HG02642 (cell line): ENCODE measurements at regions not wholly inside any gene's neighbourhood (a gene's known extent, or its start where the extent isn't known, plus 50 kb on each side); places are given as distances from the start of the nearest gene placed in this dataset.

Experiments
- ATAC-seq: cut with Tn5 transposase; IDR thresholded peaks from one replicate; pipeline ENCODE4 v1.9.1; 2021; ENCODE audit warnings: mild to moderate bottlenecking; ENCODE audit not compliant: unreplicated experiment, poor library complexity

DNA sequence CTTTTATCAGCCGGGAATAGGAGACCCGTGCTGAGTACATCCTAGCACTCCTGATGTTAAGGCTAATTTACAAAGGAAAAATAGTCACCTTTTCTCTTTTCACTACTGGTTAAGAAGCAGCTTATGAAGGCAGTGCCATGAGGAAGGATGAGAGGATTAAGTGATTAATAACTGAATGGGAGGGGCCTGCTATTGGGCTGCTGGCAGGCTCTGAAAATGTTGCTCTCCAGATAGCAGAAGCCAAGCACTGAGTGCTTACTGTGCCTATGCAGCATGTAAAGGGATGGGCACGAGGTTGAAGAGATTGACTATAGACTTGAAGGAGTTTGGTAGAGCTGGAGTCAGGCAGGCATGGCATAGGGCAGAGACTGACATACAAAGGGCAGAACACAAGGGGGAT is 282.4 kb upstream of the THSD7B start:
- ATAC-seq = no peak

DNA sequence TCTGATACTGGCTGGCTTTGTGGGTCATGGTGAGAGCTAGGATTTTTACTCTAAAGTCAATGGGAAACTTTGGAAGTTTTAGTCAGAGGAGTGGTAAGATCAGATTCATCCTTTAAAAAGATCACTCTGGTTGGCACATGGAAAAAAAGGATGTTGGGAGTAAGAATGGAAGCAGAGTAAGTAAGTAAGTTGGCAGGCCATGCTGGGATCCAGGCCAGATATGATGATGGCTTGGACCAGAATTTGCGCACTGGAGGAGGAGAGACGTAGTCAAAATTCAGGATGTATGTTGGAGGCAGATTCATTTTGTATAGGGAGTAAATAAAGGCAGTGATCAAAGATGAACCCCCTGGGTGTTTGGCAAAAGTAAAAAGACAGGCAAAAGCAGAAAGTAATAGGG is 283.3 kb upstream of the THSD7B start:
- no peak for ATAC-seq

DNA sequence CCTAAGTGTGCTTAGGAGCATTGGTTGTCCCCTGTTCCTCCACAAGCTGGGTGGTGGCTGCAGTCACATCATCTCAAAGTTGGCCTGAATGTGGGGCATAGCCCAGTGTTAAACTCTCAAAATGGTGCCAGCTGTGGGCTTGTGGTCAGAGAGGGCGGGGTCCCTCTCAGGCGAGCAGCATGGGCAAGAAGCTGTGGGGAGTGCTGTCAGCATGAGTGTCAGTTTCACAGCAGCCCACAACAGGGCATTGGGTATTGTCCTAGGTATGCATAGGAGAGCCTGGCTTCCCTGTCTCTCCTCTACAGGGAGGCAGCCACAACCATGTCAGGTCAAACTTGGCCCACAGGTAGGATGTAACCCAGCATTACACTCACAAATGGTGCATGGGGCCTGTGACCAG is 285.6 kb upstream of the THSD7B start:
- ATAC-seq = no peak

DNA sequence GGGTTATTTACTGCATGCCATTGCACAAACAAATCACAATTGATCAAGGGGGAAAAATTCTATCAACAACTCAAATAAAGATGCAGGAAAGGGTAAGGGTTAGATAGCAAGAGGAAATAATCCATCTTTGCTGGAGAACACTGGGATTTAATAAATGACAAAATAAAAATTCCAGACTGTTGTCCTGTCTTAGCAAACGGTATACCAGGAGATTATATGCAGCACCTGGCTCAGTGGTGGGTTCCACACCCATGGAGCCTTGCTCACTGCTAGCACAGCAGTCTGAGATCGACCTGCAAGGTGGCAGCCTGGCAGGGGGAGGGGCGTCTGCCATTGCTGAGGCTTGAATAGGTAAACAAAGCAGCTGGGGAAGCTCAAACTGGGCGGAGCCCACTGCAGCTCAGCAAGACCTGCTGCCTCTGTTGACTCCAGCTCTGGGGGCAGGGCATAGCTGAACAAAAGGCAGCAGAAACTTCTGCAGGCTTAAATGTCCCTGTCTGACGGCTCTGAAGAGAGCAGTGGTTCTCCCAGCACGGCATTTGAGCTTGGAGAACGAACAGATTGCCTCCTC is 296.5 kb upstream of the THSD7B start:
- no peak for ATAC-seq

DNA sequence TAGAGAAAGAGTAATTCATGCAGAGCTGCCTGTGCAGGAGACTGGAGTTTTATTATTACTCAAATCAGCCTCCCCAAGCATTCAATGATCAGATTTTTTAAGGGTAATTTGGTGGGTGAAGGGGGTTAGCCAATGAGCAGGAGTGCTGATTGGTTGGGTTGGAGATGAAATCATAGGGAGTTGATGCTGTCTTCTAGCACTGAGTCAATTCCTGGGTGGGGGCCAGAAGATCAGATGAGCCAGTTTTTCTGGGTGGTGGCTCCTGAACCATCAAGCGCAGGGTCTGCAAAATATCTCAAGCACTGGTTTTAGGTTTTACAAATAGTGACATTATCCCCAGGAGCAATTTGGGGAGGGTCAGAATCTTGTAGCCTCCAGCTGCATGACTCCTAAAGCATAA is 312.8 kb upstream of the THSD7B start:
- no peak for ATAC-seq

- no peak for ATAC-seq
These were observed 316.2 kb upstream of the THSD7B start for GRCh38 chr2:136448986-136449780.

- no peak for ATAC-seq
These were observed 316.9 kb upstream of the THSD7B start for GRCh38 chr2:136448432-136448831.

DNA sequence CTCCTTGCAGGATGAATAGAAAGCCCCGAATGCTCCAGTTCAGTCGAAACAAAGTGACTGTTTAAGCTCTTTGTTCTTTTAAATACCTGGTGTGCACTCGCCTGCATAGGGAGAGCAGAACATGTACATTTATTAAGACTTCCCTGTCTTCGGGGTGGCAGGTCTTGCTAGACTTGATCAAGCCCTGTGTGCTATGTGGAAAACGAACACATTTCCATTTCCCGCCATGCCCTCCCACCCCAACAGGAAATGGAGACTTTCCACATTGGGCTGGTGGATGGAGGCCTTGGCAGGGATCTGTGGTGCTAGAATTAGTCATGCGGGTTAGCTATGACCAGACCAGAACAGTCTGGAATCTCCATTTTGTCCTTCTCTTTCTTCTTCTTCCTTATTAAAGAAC is 321.0 kb upstream of the THSD7B start:
- ATAC-seq = no peak

DNA sequence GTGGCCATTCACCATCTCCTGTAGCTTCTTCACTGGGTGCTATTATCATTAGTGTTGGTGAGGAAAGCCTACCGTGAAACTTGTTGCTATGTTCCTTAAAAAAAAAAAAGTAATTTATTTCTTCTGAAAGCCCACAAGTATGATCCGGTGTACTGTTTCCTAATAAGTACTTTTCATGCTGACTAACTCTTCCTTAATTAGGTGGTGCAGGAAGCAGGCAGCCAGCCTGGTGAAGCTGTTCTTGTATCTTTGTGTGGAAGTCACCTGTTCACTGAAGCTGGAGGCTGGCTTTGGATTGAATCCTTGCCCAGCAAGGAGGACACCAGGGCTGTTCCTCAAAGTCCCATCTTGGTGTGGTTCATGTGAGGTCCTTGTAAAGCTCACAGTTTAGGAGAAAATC is 321.7 kb upstream of the THSD7B start:
- ATAC-seq = no peak

DNA sequence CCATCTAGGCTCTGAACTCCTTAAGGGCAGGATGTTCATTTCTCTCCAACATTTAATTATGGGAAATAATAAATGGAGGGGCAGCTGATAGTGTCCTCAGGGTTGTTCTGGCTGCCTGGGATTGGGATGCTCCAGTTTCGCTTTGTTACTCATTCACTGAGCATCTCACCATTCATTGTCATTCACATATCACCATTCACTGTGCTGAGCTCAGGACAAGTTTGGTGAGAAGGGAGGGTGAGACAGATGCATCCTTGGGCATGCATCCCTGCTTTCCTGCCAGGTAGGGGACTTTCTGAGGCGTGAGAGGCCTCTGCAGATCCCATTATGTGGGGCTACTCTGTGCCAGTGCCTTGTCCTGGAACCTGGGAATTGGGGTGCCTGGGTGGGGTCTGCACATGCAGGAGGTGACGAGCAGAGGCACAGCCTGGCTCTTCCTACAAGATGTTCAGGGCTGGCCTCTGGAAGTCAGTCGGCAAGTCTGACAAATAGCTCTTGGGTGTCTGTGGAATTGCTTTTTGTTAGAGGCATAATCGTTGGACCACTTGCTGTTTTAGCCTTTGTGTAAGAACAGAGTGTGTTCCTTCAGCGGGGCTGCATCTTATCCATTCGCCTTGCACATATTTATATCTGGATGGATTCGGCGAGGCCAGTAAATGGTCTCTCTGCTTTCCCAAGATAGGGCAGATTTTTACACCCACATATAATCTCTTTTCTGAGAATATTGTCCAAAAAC is 323.2 kb upstream of the THSD7B start:
- ATAC-seq = no peak

GRCh38 chr2:136439064-136439676 is 321.2 kb upstream of the CXCR4 start:
- no peak for ATAC-seq

- ATAC-seq = no peak
These were observed 319.5 kb upstream of the CXCR4 start for GRCh38 chr2:136437461-136437860.

- ATAC-seq = no peak
These were observed 319.0 kb upstream of the CXCR4 start for GRCh38 chr2:136436936-136437335.

DNA sequence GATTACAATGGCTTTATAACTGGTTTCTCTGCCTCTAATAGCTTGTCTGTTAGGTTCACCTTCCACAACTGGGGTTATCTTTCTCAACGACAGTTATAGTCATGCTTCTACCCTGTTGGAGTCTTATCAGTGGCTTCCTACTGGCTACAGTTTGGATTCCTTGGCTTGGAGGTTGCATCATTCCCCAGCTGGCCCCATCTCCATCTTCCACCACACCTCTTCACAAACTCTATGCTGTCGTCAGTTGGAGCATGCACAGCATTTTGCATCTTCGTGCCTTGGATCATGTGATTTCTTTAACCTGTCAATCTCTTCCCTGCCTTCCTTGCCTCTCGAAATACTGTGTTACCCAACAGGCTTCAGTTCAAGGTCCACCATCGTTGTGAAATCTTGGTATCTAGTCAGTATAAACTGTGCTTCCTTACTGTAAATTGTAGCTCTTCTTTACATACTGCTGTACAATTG is 316.3 kb upstream of the CXCR4 start:
- no peak for ATAC-seq

DNA sequence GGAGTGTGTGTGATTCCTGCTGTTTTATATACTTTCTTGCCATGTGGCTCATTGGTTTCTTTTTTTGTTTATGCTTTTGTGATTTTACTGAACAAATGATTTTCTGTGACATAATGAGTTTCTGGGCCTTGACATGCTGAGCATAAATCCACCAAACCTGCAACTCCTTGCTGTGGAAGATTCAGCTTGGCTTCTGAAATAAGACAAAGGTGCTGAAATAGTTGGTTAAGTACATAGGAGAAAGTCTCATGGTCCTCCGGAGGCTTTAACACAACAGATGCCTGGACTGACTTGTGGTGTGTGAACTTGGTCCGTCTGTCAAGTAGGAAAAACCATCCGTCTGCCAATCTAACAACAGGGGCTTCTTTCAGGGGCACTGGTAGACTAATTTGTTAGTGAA is 315.3 kb upstream of the CXCR4 start:
- no peak for ATAC-seq

- no peak for ATAC-seq
These were observed 306.2 kb upstream of the CXCR4 start for GRCh38 chr2:136424112-136424511.

DNA sequence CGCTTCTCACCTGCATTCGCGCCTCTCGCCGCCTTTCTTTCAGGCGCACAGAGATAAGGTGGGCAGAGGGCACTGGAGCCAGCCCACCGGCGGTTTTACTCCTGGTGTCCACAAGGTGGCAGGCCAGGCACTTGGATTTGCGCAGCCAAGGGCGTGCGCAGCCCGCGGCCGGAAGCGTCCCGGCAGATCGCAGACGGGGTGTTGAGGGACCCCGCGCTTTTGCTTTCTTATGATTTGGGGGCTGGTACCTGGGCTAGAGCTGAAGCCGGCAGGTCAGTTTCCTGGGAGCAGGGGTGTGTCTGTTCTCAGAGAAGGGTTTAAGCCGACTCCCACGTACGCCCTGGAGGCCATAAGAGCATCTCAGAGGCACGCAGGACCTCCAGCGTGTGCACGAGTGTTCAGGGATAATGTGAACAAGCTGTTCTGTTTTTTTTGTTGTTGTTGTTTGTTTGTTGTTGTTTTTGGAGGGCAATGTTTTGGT is 305.6 kb upstream of the CXCR4 start:
- ATAC-seq = peak; percentile 100

- no peak for ATAC-seq
These were observed 304.6 kb upstream of the CXCR4 start for GRCh38 chr2:136422512-136422911.

GRCh38 chr2:136420346-136420745 is 302.4 kb upstream of the CXCR4 start:
- ATAC-seq = no peak

- no peak for ATAC-seq
These were observed 294.0 kb upstream of the CXCR4 start for GRCh38 chr2:136411946-136412345.

- no peak for ATAC-seq
These were observed 292.7 kb upstream of the CXCR4 start for GRCh38 chr2:136410673-136411072.
